Middle frontal gyrus (tissue), 1 donor: ENCODE measurements at regions not wholly inside any gene's neighbourhood (a gene's known extent, or its start where the extent isn't known, plus 50 kb on each side); places are given as distances from the start of the nearest gene placed in this dataset.

Source experiments
- DNase-seq: peaks from one replicate; pipeline ENCODE4 v3.0.0-alpha.2; 2015; ENCODE audit warnings: low spot score; ENCODE audit errors: extremely low spot score

- no peak for DNase-seq
Measured at GRCh38 chr4:176011529-176011928, 54.1 kb upstream of the WDR17 start.

- no peak for DNase-seq
Measured at GRCh38 chr4:176013476-176014247, 52.0 kb upstream of the WDR17 start.

- no peak for DNase-seq
Measured at GRCh38 chr4:176014583-176015108, 51.0 kb upstream of the WDR17 start.
